AG04450 (cell line): ENCODE measurements at regions not wholly inside any gene's neighbourhood (a gene's known extent, or its start where the extent isn't known, plus 50 kb on each side); places are given as distances from the start of the nearest gene placed in this dataset.

Experiments
- CTCF ChIA-PET: fragments of 300-600, 350-600 bp; formaldehyde crosslinking; extraction: SDS; loops from one replicate; lab custom pipeline; 2022; ENCODE audit warnings: antibody characterized with exemption, inconsistent platforms; lab: Charles Lee
- POLR2A ChIA-PET: fragments of 350-600 bp; formaldehyde crosslinking; extraction: SDS; loops from one replicate; lab custom pipeline; 2021; ENCODE audit warnings: antibody characterized with exemption, inconsistent platforms; lab: Yijun Ruan, JAX
- DNase-seq: peaks from one replicate; pipeline ENCODE4 v3.0.0-alpha.2; 2011; ENCODE audit warnings: low read depth, low spot score
- H3K27ac ChIP-seq: one replicate; pipeline ENCODE4 v1.5.1; 2012; ENCODE audit warnings: low read depth, low read length, control low read depth
- H3K27me3 ChIP-seq: one replicate; pipeline ENCODE4 v1.6.0; 2012; ENCODE audit warnings: low read length; ENCODE audit not compliant: control insufficient read depth, insufficient read depth
- H3K4me3 ChIP-seq: 2 replicates; pipeline ENCODE4 v1.5.1; 2011; ENCODE audit warnings: mild to moderate bottlenecking, low read depth, low read length, control low read depth
- H3K9me3 ChIP-seq: 2 replicates; pipeline ENCODE4 v1.5.1; 2012; ENCODE audit warnings: low read length; ENCODE audit not compliant: control insufficient read depth, insufficient read depth
- CTCF ChIP-seq: IDR thresholded peaks from 2 replicates; pipeline ENCODE4 v1.5.1; 2011; ENCODE audit warnings: low read depth, low read length, control low read depth, inconsistent platforms

- no peaks in the 10 kb centered on the region for H3K9me3 ChIP-seq
- CTCF ChIA-PET: no interaction called here
- H3K4me3 ChIP-seq: no peak overlapping the region
- POLR2A ChIA-PET: no interaction called here
- no peaks in the 10 kb centered on the region for H3K27me3 ChIP-seq
- H3K27ac ChIP-seq: no peak overlapping the region
- no peak for TF ChIP-seq CTCF
- DNase-seq: no peak
Measured at GRCh38 chr4:33037464-33037863, 2317.3 kb downstream of the PCDH7 start.

GRCh38 chr4:33045334-33045733 lies 2325.2 kb downstream of the PCDH7 start:
- DNase-seq: no peak
- ChIA-PET POLR2A (no interaction called here), CTCF (interaction anchor here (1.4 kb wide), 1 partner anchor 16 kb away, joined by 5 read pairs; no protein-coding TSS in a partner anchor)
- H3K9me3 ChIP-seq: no peaks in the 10 kb centered on the region
- no peak for TF ChIP-seq CTCF
- no peak overlapping the region for H3K4me3 ChIP-seq
- no peaks in the 10 kb centered on the region for H3K27me3 ChIP-seq
- no peak overlapping the region for H3K27ac ChIP-seq

- CTCF ChIA-PET: interaction anchor here (3.4 kb wide), 1 partner anchor 9 kb away, joined by 20 read pairs; no protein-coding TSS in a partner anchor
- TF ChIP-seq CTCF: no peak
- no peaks in the 10 kb centered on the region for H3K27me3 ChIP-seq
- no peaks in the 10 kb centered on the region for H3K9me3 ChIP-seq
- H3K4me3 ChIP-seq: no peak overlapping the region
- H3K27ac ChIP-seq: no peak overlapping the region
- POLR2A ChIA-PET: no interaction called here
- no peak for DNase-seq
Measured at GRCh38 chr4:33052241-33052640, 2332.1 kb downstream of the PCDH7 start.

GRCh38 chr4:33054161-33054560 lies 2334.0 kb downstream of the PCDH7 start:
- ChIA-PET CTCF (no interaction called here), POLR2A (no interaction called here)
- H3K9me3 ChIP-seq: no peaks in the 10 kb centered on the region
- DNase-seq: no peak
- H3K27ac ChIP-seq: no peak overlapping the region
- TF ChIP-seq CTCF: no peak
- no peaks in the 10 kb centered on the region for H3K27me3 ChIP-seq
- no peak overlapping the region for H3K4me3 ChIP-seq

- TF ChIP-seq CTCF: no peak
- H3K9me3 ChIP-seq: no peaks in the 10 kb centered on the region
- ChIA-PET POLR2A (no interaction called here), CTCF (no interaction called here)
- no peak for DNase-seq
- no peak overlapping the region for H3K27ac ChIP-seq
- H3K27me3 ChIP-seq: no peaks in the 10 kb centered on the region
- no peak overlapping the region for H3K4me3 ChIP-seq
Measured at GRCh38 chr4:33054656-33055196, 2334.6 kb downstream of the PCDH7 start.
